H9 (cell line): ENCODE measurements at regions not wholly inside any gene's neighbourhood (a gene's known extent, or its start where the extent isn't known, plus 50 kb on each side); places are given as distances from the start of the nearest gene placed in this dataset.

ENCODE experiments used
- DNase-seq: peaks from one replicate; pipeline ENCODE4 v3.0.0-alpha.2; 2017
- H2AFZ ChIP-seq: one replicate; pipeline ENCODE4 v1.6.1; 2013; ENCODE audit warnings: mild to moderate bottlenecking, low read length, control low read depth, moderate library complexity
- H2AK5ac ChIP-seq: 2 replicates; pipeline ENCODE4 v1.6.1; 2013; ENCODE audit warnings: low read length, control low read depth, mixed read lengths; ENCODE audit not compliant: insufficient read length
- H2BK120ac ChIP-seq: one replicate; pipeline ENCODE4 v1.6.1; 2013; ENCODE audit warnings: low read depth, mild to moderate bottlenecking, low read length, control low read depth, inconsistent platforms; ENCODE audit not compliant: poor library complexity, severe bottlenecking
- H2BK12ac ChIP-seq: 2 replicates; pipeline ENCODE4 v1.6.1; 2013; ENCODE audit warnings: low read length, control low read depth, mixed read lengths, low read depth; ENCODE audit not compliant: insufficient read length
- H2BK15ac ChIP-seq: 2 replicates; pipeline ENCODE4 v1.6.1; 2013; ENCODE audit warnings: low read depth, low read length, control low read depth
- H2BK20ac ChIP-seq: one replicate; pipeline ENCODE4 v1.6.1; 2013; ENCODE audit warnings: low read depth, mild to moderate bottlenecking, low read length, control low read depth, inconsistent platforms; ENCODE audit not compliant: poor library complexity, severe bottlenecking
- H2BK5ac ChIP-seq: 2 replicates; pipeline ENCODE4 v1.6.1; 2013; ENCODE audit warnings: low read length, control low read depth, mixed read lengths; ENCODE audit not compliant: insufficient read length
- H3K14ac ChIP-seq: 2 replicates; pipeline ENCODE4 v1.6.1; 2013; ENCODE audit warnings: low read length, control low read depth; ENCODE audit not compliant: insufficient read depth
- H3K18ac ChIP-seq: 2 replicates; pipeline ENCODE4 v1.6.1; 2013; ENCODE audit warnings: low read depth, mild to moderate bottlenecking, mixed read lengths, low read length, control low read depth; ENCODE audit not compliant: insufficient read length
- H3K23ac ChIP-seq: 2 replicates; pipeline ENCODE4 v1.6.1; 2013; ENCODE audit warnings: low read length, control low read depth, mixed read lengths, low read depth; ENCODE audit not compliant: insufficient read length
- H3K23me2 ChIP-seq: 2 replicates; pipeline ENCODE4 v1.6.1; 2013; ENCODE audit warnings: low read depth, mild to moderate bottlenecking, mixed read lengths, low read length, control low read depth; ENCODE audit not compliant: insufficient read length, poor library complexity, severe bottlenecking
- H3K27ac ChIP-seq: 2 replicates; pipeline ENCODE4 v1.5.1; 2013; ENCODE audit warnings: low read length, control low read depth, mixed read lengths, low read depth; ENCODE audit not compliant: insufficient read length
- H3K27me3 ChIP-seq: 2 replicates; pipeline ENCODE4 v1.6.1; 2013; ENCODE audit warnings: low read length, control low read depth, inconsistent platforms; ENCODE audit not compliant: insufficient read depth
- H3K4ac ChIP-seq: 2 replicates; pipeline ENCODE4 v1.6.1; 2013; ENCODE audit warnings: low read depth, mild to moderate bottlenecking, control low read depth, inconsistent platforms, low read length, moderate library complexity
- H3K4me1 ChIP-seq: 2 replicates; pipeline ENCODE4 v1.6.1; 2013; ENCODE audit warnings: low read length, control low read depth, inconsistent platforms; ENCODE audit not compliant: insufficient read depth
- H3K4me2 ChIP-seq: 2 replicates; pipeline ENCODE4 v1.6.1; 2013; ENCODE audit warnings: low read length, control low read depth, mixed read lengths; ENCODE audit not compliant: insufficient read length, insufficient read depth
- H3K56ac ChIP-seq: 2 replicates; pipeline ENCODE4 v1.6.1; 2013; ENCODE audit warnings: low read depth, mild to moderate bottlenecking, mixed read lengths, low read length, control low read depth; ENCODE audit not compliant: insufficient read length
- H3K79me1 ChIP-seq: 2 replicates; pipeline ENCODE4 v1.6.1; 2013; ENCODE audit warnings: low read depth, mild to moderate bottlenecking, moderate library complexity, low read length, control low read depth, inconsistent platforms; ENCODE audit not compliant: insufficient read depth, poor library complexity, severe bottlenecking
- H3K79me2 ChIP-seq: 2 replicates; pipeline ENCODE4 v1.6.1; 2013; ENCODE audit warnings: low read length, control low read depth, inconsistent platforms; ENCODE audit not compliant: insufficient read depth
- H3K9ac ChIP-seq: 2 replicates; pipeline ENCODE4 v1.6.1; 2013; ENCODE audit warnings: low read length, control low read depth, mixed read lengths; ENCODE audit not compliant: insufficient read length; ENCODE audit errors: extremely low read depth
- H3K9me3 ChIP-seq: one replicate; pipeline ENCODE4 v1.6.1; 2013; ENCODE audit warnings: low read depth, low read length, inconsistent platforms; ENCODE audit not compliant: control insufficient read depth
- H3T11ph ChIP-seq: one replicate; pipeline ENCODE4 v1.6.1; 2013; ENCODE audit warnings: mild to moderate bottlenecking, low read length, control low read depth, inconsistent platforms
- H4K20me1 ChIP-seq: one replicate; pipeline ENCODE4 v1.6.1; 2013; ENCODE audit not compliant: control insufficient read depth, insufficient read length, insufficient read depth
- H4K5ac ChIP-seq: 2 replicates; pipeline ENCODE4 v1.6.1; 2013; ENCODE audit warnings: low read depth, mild to moderate bottlenecking, mixed read lengths, low read length, control low read depth; ENCODE audit not compliant: insufficient read length
- H4K8ac ChIP-seq: replicated peaks from 2 replicates; pipeline ENCODE4 v1.6.1; 2013; ENCODE audit warnings: low read length, control low read depth, mixed read lengths, low read depth; ENCODE audit not compliant: insufficient read length
- H4K91ac ChIP-seq: 2 replicates; pipeline ENCODE4 v1.6.1; 2013; ENCODE audit warnings: low read depth, mild to moderate bottlenecking, moderate library complexity, mixed read lengths, low read length, control low read depth; ENCODE audit not compliant: insufficient read length
- H3K27ac Mint-ChIP-seq, 3 experiments: 2 replicates in 2 of 3; 3 replicates in 1 of 3; pipeline ENCODE4 v1.8.0; 2020 to 2021; ENCODE audit warnings: mixed read lengths in 3 of 3, mild to moderate bottlenecking in 1 of 3, moderate library complexity in 1 of 3
- H3K27me3 Mint-ChIP-seq: 2 replicates; pipeline ENCODE4 v1.8.0; 2021; ENCODE audit warnings: low read depth, mild to moderate bottlenecking, moderate library complexity, mixed read lengths
- H3K36me3 Mint-ChIP-seq, 3 experiments: 2 replicates in 2 of 3; 3 replicates in 1 of 3; pipeline ENCODE4 v1.8.0; 2020 to 2021; ENCODE audit warnings: low read depth in 3 of 3, mixed read lengths in 3 of 3; ENCODE audit not compliant: insufficient read depth in 1 of 3
- H3K4me1 Mint-ChIP-seq, 2 experiments: 2 replicates each; pipeline ENCODE4 v1.8.0; 2020; ENCODE audit warnings: mixed read lengths in 2 of 2
- H3K4me3 Mint-ChIP-seq, 2 experiments: 2 replicates in 1 of 2; 3 replicates in 1 of 2; pipeline ENCODE4 v1.8.0; 2020 to 2021; ENCODE audit warnings: mild to moderate bottlenecking in 2 of 2, mixed read lengths in 2 of 2, moderate library complexity in 1 of 2
- H3K9me3 Mint-ChIP-seq, 2 experiments: 2 replicates in 1 of 2; 3 replicates in 1 of 2; pipeline ENCODE4 v1.8.0; 2020; ENCODE audit warnings: mild to moderate bottlenecking in 2 of 2, mixed read lengths in 2 of 2, moderate library complexity in 1 of 2
- WGBS: extraction: QIAGEN DNeasy Blood & Tissue Kit; methylation state at CpG from one replicate; pipeline ENCODE4 v1.1.7; 2013; ENCODE audit warnings: missing lambda C conversion rate, low lambda C conversion rate, mixed read lengths; ENCODE audit not compliant: insufficient read length; ENCODE audit errors: extremely low coverage; 5-methylcytosine and 5-hydroxymethylcytosine counted together
- TF ChIP-seq, protein P1 (sequence below): fragments of 200-600 bp; sonication (generic); conservative IDR thresholded peaks from 3 replicates; pipeline ENCODE4 v1.8.0; 2021; ENCODE audit warnings: antibody characterized with exemption, mild to moderate bottlenecking

GRCh38 chr1:198879711-198880306, 241.0 kb downstream of the PTPRC start:
- Histone ChIP-seq H3K4ac (no peak overlapping the region), H4K8ac (no peak overlapping the region), H3K18ac (no peak overlapping the region), H3K9ac (no peak overlapping the region), H3K23me2 (no peaks in the 10 kb centered on the region), H2BK12ac (no peak overlapping the region), H3K79me2 (no peaks in the 10 kb centered on the region), H4K5ac (no peak overlapping the region), H3K4me1 (no peaks in the 10 kb centered on the region), H2BK5ac (no peak overlapping the region), H3T11ph (no peak overlapping the region), H2AFZ (no peak overlapping the region), H3K27me3 (no peaks in the 10 kb centered on the region), H4K91ac (no peak overlapping the region), H4K20me1 (no peaks in the 10 kb centered on the region), H3K14ac (no peak overlapping the region), H2BK20ac (no peak overlapping the region), H3K9me3 (no peaks in the 10 kb centered on the region), H3K56ac (no peak overlapping the region), H3K23ac (no peak overlapping the region), H3K4me2 (no peak overlapping the region), H2BK120ac (no peak overlapping the region), H2AK5ac (no peak overlapping the region), H2BK15ac (no peak overlapping the region), H3K79me1 (no peaks in the 10 kb centered on the region), H3K27ac (no peak overlapping the region)
- no peak overlapping the region for H3K27ac Mint-ChIP-seq
- 0 out of 4 replicates have a peak, but pooled peaks cover 0 to 4% of the 10 kb centered on the region in 2 experiments for H3K4me1 Mint-ChIP-seq
- no peaks in the 10 kb centered on the region for H3K36me3 Mint-ChIP-seq
- no peak for DNase-seq
- no peak overlapping the region for H3K4me3 Mint-ChIP-seq
- no peaks in the 10 kb centered on the region for H3K9me3 Mint-ChIP-seq
- TF ChIP-seq, protein P1, sequence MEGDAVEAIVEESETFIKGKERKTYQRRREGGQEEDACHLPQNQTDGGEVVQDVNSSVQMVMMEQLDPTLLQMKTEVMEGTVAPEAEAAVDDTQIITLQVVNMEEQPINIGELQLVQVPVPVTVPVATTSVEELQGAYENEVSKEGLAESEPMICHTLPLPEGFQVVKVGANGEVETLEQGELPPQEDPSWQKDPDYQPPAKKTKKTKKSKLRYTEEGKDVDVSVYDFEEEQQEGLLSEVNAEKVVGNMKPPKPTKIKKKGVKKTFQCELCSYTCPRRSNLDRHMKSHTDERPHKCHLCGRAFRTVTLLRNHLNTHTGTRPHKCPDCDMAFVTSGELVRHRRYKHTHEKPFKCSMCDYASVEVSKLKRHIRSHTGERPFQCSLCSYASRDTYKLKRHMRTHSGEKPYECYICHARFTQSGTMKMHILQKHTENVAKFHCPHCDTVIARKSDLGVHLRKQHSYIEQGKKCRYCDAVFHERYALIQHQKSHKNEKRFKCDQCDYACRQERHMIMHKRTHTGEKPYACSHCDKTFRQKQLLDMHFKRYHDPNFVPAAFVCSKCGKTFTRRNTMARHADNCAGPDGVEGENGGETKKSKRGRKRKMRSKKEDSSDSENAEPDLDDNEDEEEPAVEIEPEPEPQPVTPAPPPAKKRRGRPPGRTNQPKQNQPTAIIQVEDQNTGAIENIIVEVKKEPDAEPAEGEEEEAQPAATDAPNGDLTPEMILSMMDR = no peak
- H3K27me3 Mint-ChIP-seq = no peaks in the 10 kb centered on the region
- WGBS = no CpG with 5 or more reads among the region's 5 CpGs
